Cardiac fibroblast (primary cell): ENCODE measurements at regions not wholly inside any gene's neighbourhood (a gene's known extent, or its start where the extent isn't known, plus 50 kb on each side); places are given as distances from the start of the nearest gene placed in this dataset.

Experiments used
- DNase-seq, 2 donors: peaks; one replicate each; pipeline versions ENCODE4 v3.0.0 to v3.0.0-alpha.2; 2010; ENCODE audit warnings: low read depth in 2 of 2
- H3K4me3 ChIP-seq, 2 donors: replicated peaks in 1 of 2; 1 replicate in 1 of 2; 2 replicates in 1 of 2; pipeline ENCODE4 v1.5.1; 2011; ENCODE audit warnings: low read depth in 2 of 2, low read length in 2 of 2, mild to moderate bottlenecking in 2 of 2, moderate library complexity in 1 of 2
- TF ChIP-seq, protein P1 (sequence below): IDR thresholded peaks from one replicate; pipeline ENCODE4 v1.5.1; 2011; ENCODE audit warnings: low read depth, mild to moderate bottlenecking, low read length, inconsistent platforms

DNA sequence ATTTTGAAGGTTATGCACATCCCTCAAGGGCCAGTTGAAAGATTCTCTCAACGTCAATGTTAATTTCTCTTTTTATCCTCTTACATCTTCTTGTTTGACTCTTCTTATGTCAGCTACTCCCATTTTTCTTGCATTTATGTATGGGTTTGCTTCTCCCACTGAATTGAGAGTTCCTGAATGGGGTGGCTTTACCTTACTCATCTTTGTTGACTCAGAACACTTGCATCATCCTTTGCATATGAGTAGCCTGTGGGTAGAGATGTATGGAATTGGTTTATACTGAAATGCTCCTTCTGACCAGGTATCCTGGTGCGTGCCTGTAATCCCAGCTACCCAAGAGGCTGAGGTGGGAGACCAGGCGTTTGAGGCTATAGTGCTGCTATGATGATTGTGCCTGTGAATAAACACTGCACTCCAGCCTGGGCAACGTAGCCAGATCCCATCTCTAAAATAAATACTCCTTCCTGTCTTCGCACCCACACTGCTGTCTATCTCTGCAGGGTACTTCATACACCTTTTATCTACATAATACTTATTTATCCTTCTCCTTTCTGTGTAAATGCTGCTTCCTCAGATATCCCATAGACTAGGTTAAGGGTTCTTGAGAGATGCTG is 123.6 kb upstream of the DPH6 start:
- TF ChIP-seq, protein P1, sequence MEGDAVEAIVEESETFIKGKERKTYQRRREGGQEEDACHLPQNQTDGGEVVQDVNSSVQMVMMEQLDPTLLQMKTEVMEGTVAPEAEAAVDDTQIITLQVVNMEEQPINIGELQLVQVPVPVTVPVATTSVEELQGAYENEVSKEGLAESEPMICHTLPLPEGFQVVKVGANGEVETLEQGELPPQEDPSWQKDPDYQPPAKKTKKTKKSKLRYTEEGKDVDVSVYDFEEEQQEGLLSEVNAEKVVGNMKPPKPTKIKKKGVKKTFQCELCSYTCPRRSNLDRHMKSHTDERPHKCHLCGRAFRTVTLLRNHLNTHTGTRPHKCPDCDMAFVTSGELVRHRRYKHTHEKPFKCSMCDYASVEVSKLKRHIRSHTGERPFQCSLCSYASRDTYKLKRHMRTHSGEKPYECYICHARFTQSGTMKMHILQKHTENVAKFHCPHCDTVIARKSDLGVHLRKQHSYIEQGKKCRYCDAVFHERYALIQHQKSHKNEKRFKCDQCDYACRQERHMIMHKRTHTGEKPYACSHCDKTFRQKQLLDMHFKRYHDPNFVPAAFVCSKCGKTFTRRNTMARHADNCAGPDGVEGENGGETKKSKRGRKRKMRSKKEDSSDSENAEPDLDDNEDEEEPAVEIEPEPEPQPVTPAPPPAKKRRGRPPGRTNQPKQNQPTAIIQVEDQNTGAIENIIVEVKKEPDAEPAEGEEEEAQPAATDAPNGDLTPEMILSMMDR, result no peak
- H3K4me3 ChIP-seq, result no peak overlapping the region
- DNase-seq, result peak in 1 of 2 donors; percentile 38

DNA sequence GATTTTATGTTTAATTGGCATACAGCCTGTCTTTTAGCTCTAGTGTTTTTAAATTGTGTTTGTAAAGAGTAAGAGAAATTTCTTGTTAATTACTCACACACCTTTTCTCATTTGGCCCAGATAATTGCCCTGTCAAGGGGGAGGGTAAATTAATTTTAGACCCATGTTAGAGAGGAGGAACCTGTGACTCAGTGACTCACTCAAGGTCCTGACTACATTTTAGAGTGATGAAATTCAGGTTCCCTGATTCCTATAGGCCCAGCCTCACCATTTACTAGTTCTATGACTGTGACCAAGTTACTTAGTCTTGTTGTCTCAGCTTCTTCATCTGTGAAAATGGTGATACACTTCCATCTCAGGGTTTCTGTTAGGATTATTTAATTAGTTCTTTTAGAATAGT is 125.2 kb upstream of the DPH6 start:
- no peak overlapping the region for H3K4me3 ChIP-seq
- TF ChIP-seq, protein P1, result no peak
- DNase-seq, result peak in 1 of 2 donors; percentile 32

DNA sequence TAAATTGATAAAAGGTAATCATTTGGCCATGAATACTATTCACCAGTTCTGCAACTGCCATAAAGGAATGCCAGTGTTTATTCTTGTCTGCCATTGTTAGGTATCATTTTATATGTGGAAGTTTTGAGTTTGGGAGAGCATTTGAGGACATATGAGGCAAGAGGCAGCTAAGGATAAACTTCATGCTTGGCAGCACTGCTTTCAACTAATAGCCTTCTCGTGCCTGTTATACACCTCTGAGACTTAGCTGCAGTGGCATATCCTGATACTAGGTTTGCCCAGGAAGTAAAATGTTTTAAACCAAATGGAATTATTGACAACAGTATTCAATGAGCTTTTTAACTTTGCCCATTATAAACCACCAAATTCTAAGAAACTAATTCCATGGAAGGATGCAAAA is 126.0 kb upstream of the DPH6 start:
- H3K4me3 ChIP-seq, result no peak overlapping the region
- DNase-seq, result no peak
- TF ChIP-seq, protein P1, result no peak

DNA sequence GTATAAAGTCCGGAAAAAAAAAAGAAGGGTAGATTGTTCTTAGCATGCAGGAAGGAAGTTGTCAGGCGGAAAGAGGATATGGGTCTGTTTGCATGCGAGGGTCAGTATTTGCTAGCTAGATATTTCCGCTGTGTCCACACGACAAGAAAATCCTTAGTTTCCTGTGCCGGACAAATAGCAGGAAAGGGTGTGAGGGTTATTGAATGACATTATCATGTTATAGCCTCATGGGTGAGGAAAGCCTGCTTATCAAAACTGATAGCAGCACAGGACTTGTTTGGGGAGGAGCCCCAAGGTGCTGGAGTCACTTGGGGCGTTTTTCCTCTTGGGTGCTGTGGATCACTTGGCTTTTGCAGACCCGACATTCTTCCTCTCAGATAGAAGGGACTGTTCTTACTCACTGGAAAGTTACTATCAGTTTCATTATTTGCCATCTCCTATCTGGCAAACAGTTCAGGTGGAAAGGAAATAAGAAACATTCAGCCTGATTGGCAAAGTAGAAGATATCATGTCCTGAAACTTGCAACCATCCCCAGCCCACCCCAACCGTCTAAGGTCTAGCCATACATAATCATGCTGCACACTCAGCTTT is 127.2 kb upstream of the DPH6 start:
- TF ChIP-seq, protein P1, result no peak
- H3K4me3 ChIP-seq, result no peak overlapping the region
- DNase-seq, result peak in 1 of 2 donors; percentile 52

DNA sequence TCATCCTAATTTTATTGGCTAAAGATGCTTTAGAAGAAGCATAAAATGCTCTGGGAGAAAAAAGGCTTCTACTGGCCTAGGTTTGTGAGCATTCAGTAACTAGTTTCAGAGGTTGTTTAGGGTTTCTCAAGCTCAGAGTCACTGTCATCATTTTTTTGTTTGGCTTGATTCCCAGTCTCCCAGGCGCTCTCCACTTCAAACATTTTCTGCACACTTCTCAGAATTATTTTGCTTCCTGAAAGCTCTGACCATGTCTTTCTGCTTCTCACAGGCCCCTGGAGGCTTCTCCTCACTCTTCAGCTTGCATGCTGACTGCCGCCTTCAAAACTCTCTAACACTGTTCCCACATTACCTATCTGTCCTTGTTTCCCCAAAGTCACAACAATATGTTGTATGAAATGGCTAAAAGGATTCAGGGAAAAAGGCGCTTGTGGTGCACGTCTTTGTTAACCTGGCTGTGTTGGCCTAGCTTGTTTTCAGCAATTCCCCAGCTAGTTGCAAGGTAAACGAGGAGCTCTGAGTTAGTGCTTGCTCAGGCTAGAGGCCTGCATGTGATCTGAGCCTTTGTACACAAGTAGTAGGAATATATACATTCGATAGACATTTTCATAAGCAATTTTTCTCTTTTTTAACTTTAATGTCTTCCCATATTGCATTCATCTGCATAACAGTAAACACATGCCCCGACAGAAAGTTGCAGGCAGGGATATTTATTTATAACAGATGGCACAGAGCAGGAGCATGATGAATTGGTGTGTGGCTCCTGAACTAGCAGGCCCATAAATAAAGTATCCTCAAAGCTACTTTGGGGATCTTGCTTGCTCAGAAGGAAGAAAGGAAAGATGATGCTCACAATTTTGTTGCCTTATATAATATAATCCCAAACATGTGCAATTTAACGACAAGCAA is 129.2 kb upstream of the DPH6 start:
- peak; percentile 74 to 76 for DNase-seq
- no peak overlapping the region for H3K4me3 ChIP-seq
- TF ChIP-seq, protein P1, result no peak

DNA sequence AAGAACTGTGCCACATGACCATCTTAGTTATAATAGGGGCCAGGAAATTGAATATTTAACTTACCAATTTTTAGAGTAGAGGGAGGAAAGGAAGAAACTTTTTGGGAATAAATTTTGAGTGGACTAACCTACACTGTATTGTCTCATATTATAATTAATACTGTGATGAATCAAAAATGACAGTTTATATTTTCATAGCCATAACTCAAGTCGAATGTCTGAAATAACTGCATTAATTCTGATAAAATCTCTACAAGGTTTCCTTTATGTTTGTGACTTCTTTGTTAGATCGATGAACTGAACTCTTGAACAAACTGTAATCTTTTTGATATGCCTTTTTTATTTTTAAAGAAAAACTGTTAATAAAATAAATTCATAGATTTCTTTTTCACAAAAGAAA is 132.8 kb upstream of the DPH6 start:
- H3K4me3 ChIP-seq, result no peak overlapping the region
- DNase-seq, result no peak
- TF ChIP-seq, protein P1, result no peak
